ENCODE measurements at regions not wholly inside any gene's neighbourhood (a gene's known extent, or its start where the extent isn't known, plus 50 kb on each side); places are given as distances from the start of the nearest gene placed in this dataset.

DNA sequence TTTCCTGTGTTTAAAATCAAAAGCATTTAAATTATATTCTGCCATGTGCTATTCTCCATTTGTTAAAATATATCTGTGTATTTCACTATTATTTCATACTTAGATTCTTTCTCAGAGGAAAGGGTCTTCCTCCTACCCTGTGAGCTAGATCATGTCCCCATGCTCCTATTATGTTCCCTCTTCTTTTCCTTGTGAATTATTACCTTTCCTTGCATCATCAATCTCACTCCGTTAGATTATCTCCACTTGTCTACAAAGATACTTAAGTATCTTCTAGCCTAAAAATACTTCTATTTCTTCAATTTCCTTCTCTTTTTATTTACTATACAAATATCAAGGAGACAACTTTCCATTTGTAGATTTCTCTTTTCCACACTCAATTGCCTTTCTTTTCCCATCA is 146.5 kb downstream of the FOXG1 start:
- TF ChIP-seq, protein P1, sequence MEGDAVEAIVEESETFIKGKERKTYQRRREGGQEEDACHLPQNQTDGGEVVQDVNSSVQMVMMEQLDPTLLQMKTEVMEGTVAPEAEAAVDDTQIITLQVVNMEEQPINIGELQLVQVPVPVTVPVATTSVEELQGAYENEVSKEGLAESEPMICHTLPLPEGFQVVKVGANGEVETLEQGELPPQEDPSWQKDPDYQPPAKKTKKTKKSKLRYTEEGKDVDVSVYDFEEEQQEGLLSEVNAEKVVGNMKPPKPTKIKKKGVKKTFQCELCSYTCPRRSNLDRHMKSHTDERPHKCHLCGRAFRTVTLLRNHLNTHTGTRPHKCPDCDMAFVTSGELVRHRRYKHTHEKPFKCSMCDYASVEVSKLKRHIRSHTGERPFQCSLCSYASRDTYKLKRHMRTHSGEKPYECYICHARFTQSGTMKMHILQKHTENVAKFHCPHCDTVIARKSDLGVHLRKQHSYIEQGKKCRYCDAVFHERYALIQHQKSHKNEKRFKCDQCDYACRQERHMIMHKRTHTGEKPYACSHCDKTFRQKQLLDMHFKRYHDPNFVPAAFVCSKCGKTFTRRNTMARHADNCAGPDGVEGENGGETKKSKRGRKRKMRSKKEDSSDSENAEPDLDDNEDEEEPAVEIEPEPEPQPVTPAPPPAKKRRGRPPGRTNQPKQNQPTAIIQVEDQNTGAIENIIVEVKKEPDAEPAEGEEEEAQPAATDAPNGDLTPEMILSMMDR (IDR thresholded peaks at IDR 0.05; ENCODE audit: low read depth, low read length): no peak
- no peak for TF ChIP-seq EZH2phosphoT487 (IDR thresholded peaks at IDR 0.05; ENCODE audit: low read depth)

All from OCI-LY3 (cell line).